Adrenal gland (tissue), 9 donors: ENCODE measurements at regions not wholly inside any gene's neighbourhood (a gene's known extent, or its start where the extent isn't known, plus 50 kb on each side); places are given as distances from the start of the nearest gene placed in this dataset.

Source experiments
- DNase-seq, 7 donors: peaks; one replicate each; pipeline ENCODE4 v3.0.0-alpha.2; 2019 to 2020
- H3K27ac ChIP-seq, 5 donors: fragments of 200-600 bp; sonication (generic) in 4 of 5; 1 replicate in 3 of 5; 2 replicates in 2 of 5; pipeline versions ENCODE4 v1.5.1 to v1.8.0; 2016 to 2020; ENCODE audit warnings: mild to moderate bottlenecking in 1 of 5
- H3K27me3 ChIP-seq: fragments of 200-600 bp; 2 replicates; pipeline ENCODE4 v1.8.0; 2021
- H3K36me3 ChIP-seq, 2 donors: fragments of 200-600 bp; replicated peaks in 1 of 2; 1 replicate in 1 of 2; 2 replicates in 1 of 2; pipeline versions ENCODE4 v1.5.1 to v1.8.0; 2018 to 2022
- H3K4me1 ChIP-seq, 2 donors: fragments of 200-600 bp; replicated peaks in 1 of 2; 1 replicate in 1 of 2; 2 replicates in 1 of 2; pipeline versions ENCODE4 v1.5.1 to v1.8.0; 2018 to 2021
- H3K4me3 ChIP-seq, 4 donors: fragments of 200-600 bp; sonication (generic) in 3 of 4; one replicate each; pipeline ENCODE4 v1.5.1; 2016 to 2018
- H3K9me3 ChIP-seq, 3 donors: fragments of 200-600 bp; sonication (generic) in 1 of 3; replicated peaks in 1 of 3; 1 replicate in 2 of 3; 2 replicates in 1 of 3; pipeline versions ENCODE4 v1.5.1 to v1.8.0; 2016 to 2021
- CTCF ChIP-seq, 6 experiments: fragments of 450-650 bp in 4 of 6; fragments of 200-600 bp in 2 of 6; sonication (generic) in 1 of 6; IDR thresholded peaks; 1 replicate in 5 of 6; 2 replicates in 1 of 6; pipeline versions ENCODE4 v1.5.1 to v1.8.0; 2016 to 2021; ENCODE audit warnings: antibody characterized with exemption in 6 of 6, mild to moderate bottlenecking in 2 of 6, moderate library complexity in 1 of 6
- POLR2A ChIP-seq, 2 donors: fragments of 450-650 bp; IDR thresholded peaks; one replicate each; pipeline ENCODE4 v1.6.1; 2017; ENCODE audit warnings: antibody characterized with exemption in 2 of 2, mild to moderate bottlenecking in 2 of 2, moderate library complexity in 1 of 2
- WGBS, 4 donors: extraction: QIAGEN DNeasy Blood & Tissue Kit in 2 of 4; methylation state at CpG; one replicate each; pipeline versions ENCODE4 v1.1.5 to v1.1.7; 2013 to 2017; 5-methylcytosine and 5-hydroxymethylcytosine counted together
- intact Hi-C, 2 donors: fragments of 100-400 bp; cut with DNase I; formaldehyde crosslinking; loops; one replicate each; pipeline versions ENCODE4 v1.14.1 to v1.15.0; 2022 to 2023
- donor health status: healthy with polysubstance abuse.
- donor health status: Bipolar disorder and iron deficiency.
- donor health status: DM: yes; HTN: yes; CAD: no.
- donor health status: DM: no; HTN: no; CAD: no.
- donor health status: DM: no; HTN: no; CAD: no.

- 71 to 100% (median 85%) methylated on average over 1 of the region's 1 CpG for WGBS, 4 donors
- no peaks in the 10 kb centered on the region for H3K27me3 ChIP-seq
- peaks cover 0 to 3% of the 10 kb centered on the region in 2 donors for H3K36me3 ChIP-seq
- DNase-seq, result no peak
- no peaks in the 10 kb centered on the region for H3K4me1 ChIP-seq
- no peak overlapping the region for H3K4me3 ChIP-seq
- H3K9me3 ChIP-seq, result peaks cover 0 to 4% (median 0%) of the 10 kb centered on the region in 3 donors
- no peak overlapping the region for H3K27ac ChIP-seq
- intact Hi-C loops, result no loop called here
- TF ChIP-seq CTCF (IDR thresholded peaks at IDR 0.05) (no peak), POLR2A (IDR thresholded peaks at IDR 0.05) (no peak)
Measured at GRCh38 chr18:44341759-44342158, 338.9 kb upstream of the SETBP1 start.

- Histone ChIP-seq H3K9me3 (peaks cover 0 to 4% (median 0%) of the 10 kb centered on the region in 3 donors), H3K27me3 (no peaks in the 10 kb centered on the region), H3K27ac (no peak overlapping the region), H3K4me1 (no peaks in the 10 kb centered on the region), H3K4me3 (no peak overlapping the region), H3K36me3 (peaks cover 0 to 3% of the 10 kb centered on the region in 2 donors)
- 70 to 88% (median 82%) methylated on average over 2 of the region's 2 CpGs for WGBS, 4 donors
- intact Hi-C loops, result no loop called here
- no peak for DNase-seq
- TF ChIP-seq POLR2A (IDR thresholded peaks at IDR 0.05) (no peak), CTCF (IDR thresholded peaks at IDR 0.05) (no peak)
Measured at GRCh38 chr18:44342162-44342561, 338.5 kb upstream of the SETBP1 start.

- TF ChIP-seq CTCF (IDR thresholded peaks at IDR 0.05), result no peak
- TF ChIP-seq POLR2A (IDR thresholded peaks at IDR 0.05), result no peak
- WGBS, 4 donors, result 84 to 93% (median 88%) methylated on average over 2 of the region's 2 CpGs
Measured at GRCh38 chr18:44342946-44343345, 337.7 kb upstream of the SETBP1 start.

GRCh38 chr18:44343570-44343969 is 337.1 kb upstream of the SETBP1 start:
- Histone ChIP-seq H3K4me3 (no peak overlapping the region), H3K27me3 (no peaks in the 10 kb centered on the region), H3K27ac (no peak overlapping the region), H3K4me1 (no peaks in the 10 kb centered on the region), H3K9me3 (no peaks in the 10 kb centered on the region), H3K36me3 (no peaks in the 10 kb centered on the region)
- intact Hi-C loops, result no loop called here
- TF ChIP-seq CTCF (IDR thresholded peaks at IDR 0.05) (no peak), POLR2A (IDR thresholded peaks at IDR 0.05) (no peak)
- no peak for DNase-seq

More at GRCh38 chr18:44342946-44343345, 337.7 kb upstream of the SETBP1 start:
- no peaks in the 10 kb centered on the region for H3K4me1 ChIP-seq
- intact Hi-C loops, result no loop called here
- H3K4me3 ChIP-seq, result no peak overlapping the region
- no peaks in the 10 kb centered on the region for H3K36me3 ChIP-seq
- DNase-seq, result no peak
- no peaks in the 10 kb centered on the region for H3K27me3 ChIP-seq
- no peak overlapping the region for H3K27ac ChIP-seq
- no peaks in the 10 kb centered on the region for H3K9me3 ChIP-seq
